ENCODE measurements at regions not wholly inside any gene's neighbourhood (a gene's known extent, or its start where the extent isn't known, plus 50 kb on each side); places are given as distances from the start of the nearest gene placed in this dataset.

- DNase-seq = no peak
Observed at GRCh38 chr2:66382091-66382490, 52.8 kb upstream of the MEIS1 start.

GRCh38 chr2:66379473-66379872, 55.5 kb upstream of the MEIS1 start:
- no peak for DNase-seq

- no peak for DNase-seq
Observed at GRCh38 chr2:66377832-66378231, 57.1 kb upstream of the MEIS1 start.

DNA sequence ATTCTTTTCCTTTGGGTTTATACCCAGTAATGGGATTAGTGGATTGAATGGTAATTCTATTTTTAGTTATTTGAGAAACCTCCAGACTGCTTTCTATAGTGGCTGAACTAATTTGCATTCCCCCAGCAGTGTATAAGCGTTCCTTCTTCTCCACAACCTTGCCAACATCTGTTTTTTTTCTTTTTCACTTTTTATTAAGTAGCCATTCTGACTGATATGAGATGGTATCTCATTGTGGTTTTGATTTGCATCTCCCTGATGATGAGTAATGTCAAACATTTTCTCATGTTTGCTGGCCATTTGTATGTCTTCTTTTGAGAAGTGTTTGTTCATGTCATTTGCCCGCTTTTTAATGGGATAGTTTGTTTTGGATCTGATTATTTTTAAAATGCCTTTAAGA, 64.1 kb upstream of the MEIS1 start:
- DNase-seq = no peak

- no peak for DNase-seq
Observed at GRCh38 chr2:66366619-66367018, 68.3 kb upstream of the MEIS1 start.

GRCh38 chr2:66364495-66365333, 70.2 kb upstream of the MEIS1 start:
- peak; percentile 26 for DNase-seq

GRCh38 chr2:66362701-66363100, 72.2 kb upstream of the MEIS1 start:
- no peak for DNase-seq

DNA sequence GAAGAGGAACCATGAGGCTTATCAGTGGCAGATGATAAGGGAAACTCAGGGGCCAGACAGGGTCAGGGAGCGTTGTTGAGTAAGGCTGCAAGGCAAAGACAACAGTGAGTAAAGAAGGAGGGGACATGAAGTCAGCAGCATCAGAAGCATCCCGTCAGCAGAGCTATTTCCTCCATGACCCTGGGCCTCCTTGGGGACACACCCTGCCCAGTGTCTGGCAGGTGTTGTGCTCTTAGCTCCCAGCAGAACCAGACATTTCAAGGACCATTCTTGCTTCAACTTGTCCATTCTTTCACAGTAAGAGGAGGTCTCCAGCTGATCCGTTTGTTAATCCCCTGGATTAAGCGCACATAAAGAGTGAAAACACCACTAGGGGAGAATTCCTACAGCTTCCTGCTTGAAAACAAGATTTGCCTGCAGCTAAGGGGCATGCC, 88.7 kb upstream of the MEIS1 start:
- DNase-seq = no peak

DNA sequence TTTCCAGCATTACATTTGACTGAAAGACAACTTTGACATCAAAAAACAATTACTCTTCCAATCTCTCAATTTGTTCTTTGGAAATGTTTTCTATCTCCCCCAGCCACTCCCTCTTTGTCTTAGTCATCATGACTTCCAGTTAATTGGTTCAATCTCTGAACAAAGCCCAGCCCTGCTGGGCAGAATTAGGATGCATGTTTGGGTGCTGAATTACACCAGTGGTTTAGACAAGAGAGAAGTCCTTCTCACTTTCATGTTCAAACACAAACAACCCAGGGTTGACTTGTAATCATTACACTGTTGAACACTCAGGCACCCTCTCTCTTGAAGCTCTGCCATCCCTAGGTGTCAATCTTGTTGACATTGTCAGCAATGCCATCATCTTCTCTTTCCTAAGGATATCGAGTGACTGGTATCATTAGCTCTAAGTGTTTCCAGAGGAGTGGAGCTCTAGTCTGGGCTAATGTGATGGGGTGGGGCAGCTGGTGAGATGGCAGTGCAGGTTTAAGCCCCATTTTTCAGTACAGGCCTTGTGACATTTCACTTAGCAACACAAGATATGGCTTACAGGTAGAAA, 90.8 kb upstream of the MEIS1 start:
- no peak for DNase-seq

GRCh38 chr2:66343259-66343658, 91.7 kb upstream of the MEIS1 start:
- DNase-seq = no peak

DNA sequence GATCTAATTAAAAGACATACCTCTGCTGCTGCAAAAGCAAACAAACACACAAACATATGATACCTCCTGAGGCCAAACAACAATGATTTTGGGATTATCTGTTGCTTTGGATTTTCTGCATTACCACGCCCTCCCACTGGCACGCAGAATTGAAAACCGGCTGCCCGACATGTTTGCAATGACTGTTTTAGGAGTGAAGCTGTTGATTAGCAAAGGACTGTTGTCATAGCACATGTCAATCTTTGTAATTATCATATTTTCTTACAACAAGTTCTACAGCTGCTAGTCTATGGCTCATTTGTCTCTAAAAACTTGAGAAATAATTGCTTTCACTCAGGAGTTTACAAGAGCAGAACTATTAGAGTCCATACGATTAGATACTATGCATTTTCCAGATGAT, 94.4 kb upstream of the MEIS1 start:
- DNase-seq = no peak

DNA sequence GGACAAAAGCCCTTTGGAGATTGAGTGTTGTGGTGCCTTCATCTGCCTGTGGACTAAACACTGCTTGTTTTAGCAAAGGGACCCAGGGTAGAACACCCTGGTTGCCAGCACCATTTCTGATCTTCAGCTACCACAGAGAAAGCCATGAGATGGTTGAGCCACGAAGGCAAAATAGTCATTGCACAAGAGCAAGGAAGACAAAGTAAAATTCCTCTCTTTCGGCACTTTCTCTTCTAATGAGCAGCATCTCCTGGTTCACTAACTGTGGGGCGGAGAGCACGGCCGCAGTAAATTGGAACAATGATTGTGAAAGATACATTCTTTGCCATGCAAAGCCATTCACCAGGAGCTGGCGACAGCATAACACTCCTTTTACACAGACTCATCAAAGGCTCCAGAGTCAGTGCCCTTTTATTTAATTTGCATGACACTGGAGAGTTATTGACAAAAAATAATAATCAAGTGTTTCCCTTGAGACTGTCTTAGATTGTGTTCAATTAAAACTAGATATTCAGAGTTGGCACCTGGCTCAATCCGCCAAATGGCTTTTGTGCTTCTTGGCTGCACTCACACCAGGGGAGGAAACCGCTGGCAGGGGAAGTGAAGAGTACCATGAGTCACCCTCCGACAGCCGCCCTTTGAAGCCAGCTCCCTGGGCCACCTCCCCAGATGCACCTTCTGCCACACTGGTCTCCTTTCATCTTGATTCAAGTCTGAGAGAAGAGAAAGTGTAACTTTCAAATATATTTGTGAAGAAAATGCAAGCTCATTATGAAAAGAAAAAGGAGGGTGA, 100.5 kb upstream of the MEIS1 start:
- DNase-seq = no peak

DNA sequence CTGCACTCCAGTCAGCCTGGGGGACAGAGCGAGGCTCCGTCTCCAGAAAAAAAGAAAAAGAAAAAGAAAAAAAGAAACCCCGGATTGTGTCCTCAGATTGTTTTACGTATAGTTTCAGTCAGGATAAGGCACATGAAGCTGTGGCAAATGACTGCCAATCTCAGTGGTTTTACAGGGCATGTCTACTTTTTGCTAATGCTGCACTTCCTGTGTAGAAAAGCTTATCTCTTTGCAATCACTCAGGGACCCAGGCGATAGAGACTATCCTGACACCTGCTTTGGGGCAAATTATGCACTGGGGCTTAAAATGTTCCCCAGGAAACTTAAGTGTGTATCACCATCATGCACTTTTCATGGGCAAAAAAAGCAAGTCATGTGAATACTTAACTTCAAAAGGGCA, 103.7 kb upstream of the MEIS1 start:
- no peak for DNase-seq

GRCh38 chr2:66329081-66329605, 105.8 kb upstream of the MEIS1 start:
- no peak for DNase-seq

GRCh38 chr2:66327066-66327740, 107.7 kb upstream of the MEIS1 start:
- no peak for DNase-seq

DNA sequence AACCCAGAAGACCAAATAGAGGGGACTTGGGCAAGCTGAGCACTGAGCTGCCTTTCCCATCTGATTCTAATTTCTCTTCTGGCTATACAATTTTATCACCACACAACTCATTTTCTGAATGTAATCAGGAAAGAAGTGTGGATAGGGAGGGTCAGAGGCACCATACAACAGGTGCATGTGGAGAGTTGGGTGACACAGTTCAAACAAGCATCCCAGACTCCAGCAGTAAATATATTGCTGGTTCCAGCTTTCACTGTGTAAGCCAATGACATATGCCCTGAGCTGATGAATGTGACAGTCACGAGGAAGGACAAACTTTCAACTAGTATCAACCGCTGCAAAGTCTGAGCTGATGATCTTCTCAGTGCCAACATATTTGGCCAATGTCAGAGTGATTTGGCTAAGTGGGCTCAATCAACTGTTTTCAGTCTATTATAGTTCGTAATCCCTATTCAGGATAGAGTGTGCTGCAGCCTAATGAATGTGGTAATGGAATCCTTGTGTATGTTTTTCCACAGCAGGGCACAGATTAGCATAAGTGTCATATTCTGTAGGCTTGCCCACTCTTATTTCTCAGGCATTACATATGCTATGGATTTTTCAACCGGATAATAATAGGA, 109.9 kb upstream of the MEIS1 start:
- DNase-seq = no peak

GRCh38 chr2:66324356-66324755, 110.6 kb upstream of the MEIS1 start:
- DNase-seq = no peak

DNA sequence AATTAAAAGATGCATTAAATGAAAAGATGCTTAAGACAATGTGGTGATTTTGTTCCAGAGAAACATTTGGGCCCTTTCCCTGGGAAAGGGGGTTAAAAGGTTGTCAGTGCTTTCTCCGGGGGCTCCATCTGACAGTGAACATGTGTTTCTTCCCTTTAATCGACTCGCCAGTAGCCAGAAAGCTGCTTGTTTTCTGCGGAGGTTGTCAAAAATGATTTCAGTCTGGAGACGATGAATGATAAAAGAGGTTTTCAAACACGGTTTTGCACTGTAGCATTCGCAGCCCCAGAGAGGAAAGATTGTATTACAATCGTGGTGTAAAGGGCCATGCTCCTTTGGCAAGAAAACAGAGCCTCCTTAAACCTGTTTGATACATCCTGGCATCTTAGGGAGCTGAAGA, 111.5 kb upstream of the MEIS1 start:
- no peak for DNase-seq

GRCh38 chr2:66322506-66323260, 112.2 kb upstream of the MEIS1 start:
- DNase-seq = no peak

DNA sequence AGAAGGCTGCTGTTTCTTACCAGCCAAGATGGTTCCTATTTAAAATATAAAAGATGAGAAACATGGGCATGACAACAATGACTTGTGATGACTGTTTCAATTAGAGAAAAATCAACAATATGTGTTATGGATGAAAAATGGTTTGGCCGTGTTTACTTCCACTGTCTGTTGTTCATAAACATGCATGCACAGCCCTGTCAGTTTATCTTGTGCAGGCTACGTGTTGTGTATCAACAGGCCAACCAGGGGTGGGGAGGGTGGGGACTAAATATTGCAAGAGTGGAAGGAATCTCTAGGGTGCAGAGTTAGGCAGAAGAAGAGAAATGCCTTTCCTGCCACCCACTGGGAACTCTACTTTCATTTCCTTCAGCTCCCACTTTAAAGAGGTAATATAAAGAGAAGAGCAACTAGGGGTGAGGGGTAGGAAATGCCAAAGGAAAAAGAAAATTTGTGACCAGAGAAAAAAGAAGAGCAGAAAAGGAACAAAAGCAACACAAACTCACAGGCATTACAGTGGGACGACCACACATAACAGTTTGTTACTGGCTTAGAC, 116.8 kb upstream of the MEIS1 start:
- DNase-seq = no peak

DNA sequence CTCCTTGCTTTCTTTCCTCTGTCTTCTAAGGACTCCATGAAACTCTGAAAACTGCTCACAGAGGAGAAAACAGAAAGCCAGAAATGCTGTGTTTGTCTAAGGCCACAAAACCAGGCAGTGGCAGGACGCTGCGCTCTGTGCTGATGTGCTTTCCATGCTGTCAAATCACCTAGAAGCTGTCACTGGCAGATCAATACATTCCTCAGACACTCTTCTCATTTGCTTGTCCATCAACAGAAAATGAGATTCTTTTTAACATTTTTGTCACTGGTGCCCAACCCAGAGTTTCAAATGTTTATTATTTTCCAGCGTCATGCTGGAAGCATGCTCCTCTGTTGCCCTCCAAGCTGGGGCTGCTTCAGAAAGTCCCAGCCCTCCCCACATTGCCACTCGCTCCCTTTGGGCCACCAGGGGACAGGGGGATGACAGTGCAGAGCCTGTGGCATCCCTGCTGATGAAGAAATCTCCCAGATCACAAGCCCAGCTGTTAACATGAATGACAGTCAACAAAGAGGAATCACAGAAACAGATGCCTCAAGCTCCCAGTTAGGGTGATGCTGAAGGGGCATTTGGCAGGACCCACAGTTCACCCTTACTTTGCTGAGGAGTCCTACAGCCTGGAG, 117.5 kb upstream of the MEIS1 start:
- DNase-seq = no peak
